NCI-H1105 treated with DMSO at 0.1 percent for 48 hours (cell line): ENCODE measurements at regions not wholly inside any gene's neighbourhood (a gene's known extent, or its start where the extent isn't known, plus 50 kb on each side); places are given as distances from the start of the nearest gene placed in this dataset.
"Not testable (repeated sequence)": the region's sequence is repeated elsewhere in the genome, so short reads cannot be mapped to it uniquely, and the experiment has no call there.

Experiments
- DNase-seq: peaks from one replicate; lab custom pipeline; 2025; lab: John Stamatoyannopoulos, UW

DNA sequence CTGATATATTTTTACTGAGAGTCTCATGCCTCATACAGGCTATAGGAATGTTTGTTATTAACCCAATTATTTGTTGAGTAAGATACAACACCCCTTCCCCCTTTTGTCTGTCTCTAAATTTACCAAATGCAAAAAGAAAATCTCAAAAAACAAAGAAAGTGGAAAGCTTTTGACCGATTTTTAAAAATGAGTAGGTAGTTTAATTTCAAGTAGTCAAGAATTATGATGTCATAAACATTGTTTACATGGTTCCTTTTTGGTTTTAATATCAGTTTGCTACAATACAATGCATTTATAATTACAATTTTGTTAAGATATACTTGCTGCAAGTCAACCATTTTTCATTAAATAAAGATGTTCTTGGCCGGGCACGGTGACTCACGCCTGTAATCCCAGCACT is 84.7 kb upstream of the HMGA2 start:
- no peak for DNase-seq

DNA sequence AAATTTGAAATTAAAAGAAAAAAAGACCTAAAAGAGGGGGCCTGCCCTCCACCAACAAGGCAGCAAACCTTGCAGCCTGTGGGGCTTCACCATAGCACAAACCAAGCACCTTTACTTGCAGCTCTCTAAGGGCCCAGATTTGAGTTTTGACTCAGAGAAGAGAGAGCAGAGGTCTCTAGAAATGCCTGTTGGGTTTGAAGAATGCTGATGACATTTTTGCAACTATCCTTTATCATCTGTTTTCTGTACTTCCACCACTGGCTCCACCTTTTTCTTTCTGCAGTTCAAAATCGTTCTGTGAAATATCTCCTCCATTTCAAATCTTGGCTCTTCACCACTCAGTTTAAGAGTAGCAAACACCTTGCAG is 83.8 kb upstream of the HMGA2 start:
- DNase-seq, result no peak

- no peak for DNase-seq
These were observed 83.2 kb upstream of the HMGA2 start for GRCh38 chr12:65740873-65741600.

- DNase-seq, result no peak
These were observed 82.6 kb upstream of the HMGA2 start for GRCh38 chr12:65741656-65742017.

DNA sequence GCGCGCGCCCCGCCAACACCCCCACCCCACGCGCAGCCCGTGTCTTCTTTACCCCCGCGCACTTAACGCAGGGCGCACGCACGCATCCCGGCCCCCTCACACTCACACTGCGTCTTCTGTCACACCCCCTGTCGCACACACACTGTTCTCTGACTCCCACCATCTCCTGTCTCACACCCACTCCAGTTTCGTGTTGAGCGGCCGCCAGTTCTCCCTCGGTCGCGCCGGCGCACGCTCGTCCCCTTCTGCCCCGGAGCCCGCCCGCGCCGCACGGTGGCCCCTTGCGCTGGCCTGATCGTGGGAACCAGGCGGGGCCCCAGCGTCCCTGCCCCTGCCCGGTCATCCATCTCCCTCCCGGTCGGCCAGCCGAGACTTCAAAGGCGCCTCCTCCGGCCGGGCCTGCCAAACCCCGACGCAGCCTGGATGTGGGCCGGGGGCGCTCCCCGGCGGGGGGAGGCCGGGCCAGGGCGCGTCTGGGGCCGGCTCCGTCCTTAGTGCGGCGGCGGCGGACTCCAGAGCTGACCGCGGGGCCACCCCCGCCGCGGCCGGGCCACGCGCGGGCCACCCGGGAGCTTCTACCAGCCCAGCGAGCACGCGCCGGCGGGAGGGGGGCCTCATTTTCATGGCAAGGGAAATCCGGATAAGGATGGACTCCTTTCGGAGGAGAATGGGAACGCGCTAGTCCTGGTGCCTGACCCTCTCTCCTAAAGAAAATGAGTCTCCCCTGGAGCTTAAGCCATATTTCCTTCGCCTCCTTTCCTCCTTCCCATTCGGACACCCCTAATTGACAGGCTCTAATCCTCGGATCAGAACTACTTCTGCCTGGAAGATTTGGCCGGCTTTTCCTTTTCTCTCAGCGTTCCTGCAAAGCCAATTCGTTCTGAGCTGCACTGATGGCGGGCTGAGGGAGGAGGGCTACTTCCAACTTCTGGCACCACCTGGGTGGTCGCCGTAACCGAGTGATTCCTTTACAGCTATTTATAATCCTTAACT is 82.0 kb upstream of the HMGA2 start:
- no peak for DNase-seq

DNA sequence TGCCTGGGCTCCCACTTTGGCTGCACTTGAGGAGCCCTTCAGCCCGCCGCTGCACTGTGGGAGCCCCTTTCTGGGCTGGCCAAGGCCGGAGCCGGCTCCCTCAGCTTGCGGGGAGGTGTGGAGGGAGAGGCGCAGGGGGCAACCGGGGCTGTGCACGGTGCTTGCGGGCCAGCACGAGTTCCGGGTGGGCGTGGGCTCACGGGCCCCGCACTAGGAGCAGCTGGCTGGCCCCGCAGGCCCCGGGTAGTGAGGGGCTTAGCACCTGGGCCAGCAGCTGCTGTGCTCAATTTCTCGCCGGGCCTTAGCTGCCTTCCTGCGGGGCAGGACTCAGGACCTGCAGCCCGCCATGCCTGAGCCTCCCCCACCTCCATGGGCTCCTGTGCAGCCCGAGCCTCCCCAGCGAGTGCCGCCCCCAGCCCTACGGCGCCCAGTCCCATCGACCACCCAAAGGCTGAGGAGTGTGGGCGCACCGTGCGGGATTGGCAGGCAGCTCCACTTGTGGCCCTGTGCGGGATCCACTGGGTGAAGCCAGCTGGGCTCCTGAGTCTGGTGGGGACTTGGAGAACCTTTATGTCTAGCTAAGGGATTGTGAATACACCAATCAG is 79.9 kb upstream of the HMGA2 start:
- DNase-seq, result not testable (repeated sequence)

GRCh38 chr12:65747338-65747737 is 76.9 kb upstream of the HMGA2 start:
- DNase-seq, result no peak

- no peak for DNase-seq
These were observed 76.0 kb upstream of the HMGA2 start for GRCh38 chr12:65748332-65748731.

DNA sequence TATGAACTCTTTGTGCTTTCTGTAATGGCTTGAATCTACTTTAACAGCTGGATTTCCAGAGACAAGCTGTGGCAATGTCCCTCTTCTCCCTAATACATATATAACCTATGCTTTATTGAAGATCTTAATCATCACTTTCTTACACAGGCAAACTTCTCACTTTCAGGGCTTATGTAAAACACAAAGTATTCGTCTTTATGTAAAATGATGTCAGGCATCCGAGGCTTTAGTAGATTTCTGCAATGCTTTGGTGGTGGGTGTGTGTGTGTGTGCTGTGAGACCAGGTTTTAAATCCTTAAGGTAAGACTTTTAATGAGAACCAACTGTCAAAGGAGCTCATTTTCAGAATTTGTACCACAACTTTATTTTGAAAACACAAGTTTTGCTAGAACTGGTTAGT is 70.0 kb upstream of the HMGA2 start:
- DNase-seq, result no peak

DNA sequence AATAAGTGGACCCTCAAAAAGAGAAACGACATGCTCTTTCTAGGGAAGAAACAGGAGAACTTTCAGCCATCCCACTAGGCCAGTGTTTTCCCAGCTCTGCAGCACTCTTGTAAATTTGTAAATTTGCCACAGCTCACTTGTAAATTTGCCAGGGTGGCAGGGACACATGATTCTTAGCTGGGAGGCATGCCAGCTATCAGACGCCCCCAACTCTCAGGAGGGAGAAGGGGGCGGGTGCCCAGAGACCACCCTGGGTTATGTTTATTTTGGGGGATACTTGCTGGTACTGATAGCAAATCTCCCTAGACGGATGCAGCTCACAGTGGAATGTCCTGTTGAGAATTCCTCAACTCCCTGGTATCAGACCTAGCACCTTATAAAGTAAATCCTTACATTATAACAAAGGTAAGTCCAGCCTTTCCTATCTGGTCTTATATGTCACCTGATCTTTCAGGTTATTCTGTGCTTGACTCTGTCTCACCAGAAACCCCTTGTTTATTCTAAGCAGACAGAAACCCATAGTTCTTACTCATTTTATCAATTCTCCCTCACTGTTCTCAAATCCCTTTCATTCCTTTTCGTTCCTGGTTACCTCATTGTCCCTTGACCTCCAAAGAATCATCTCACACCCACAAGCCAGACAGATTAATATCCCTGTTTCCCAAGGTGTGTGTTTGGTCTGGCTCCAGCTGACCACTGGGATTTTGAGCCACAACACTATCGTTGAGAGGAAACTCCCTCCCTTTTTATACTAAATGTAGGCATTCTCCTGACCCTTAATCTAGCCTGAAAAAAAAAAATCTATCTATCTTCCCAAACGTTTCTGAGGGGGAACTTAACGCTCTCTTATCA is 69.3 kb upstream of the HMGA2 start:
- no peak for DNase-seq

- DNase-seq, result no peak
These were observed 68.7 kb upstream of the HMGA2 start for GRCh38 chr12:65755596-65755978.

- DNase-seq, result no peak
These were observed 68.0 kb upstream of the HMGA2 start for GRCh38 chr12:65756267-65756666.

GRCh38 chr12:65756956-65757511 is 67.2 kb upstream of the HMGA2 start:
- DNase-seq, result no peak

- DNase-seq, result no peak
These were observed 65.9 kb upstream of the HMGA2 start for GRCh38 chr12:65758401-65758800.

DNA sequence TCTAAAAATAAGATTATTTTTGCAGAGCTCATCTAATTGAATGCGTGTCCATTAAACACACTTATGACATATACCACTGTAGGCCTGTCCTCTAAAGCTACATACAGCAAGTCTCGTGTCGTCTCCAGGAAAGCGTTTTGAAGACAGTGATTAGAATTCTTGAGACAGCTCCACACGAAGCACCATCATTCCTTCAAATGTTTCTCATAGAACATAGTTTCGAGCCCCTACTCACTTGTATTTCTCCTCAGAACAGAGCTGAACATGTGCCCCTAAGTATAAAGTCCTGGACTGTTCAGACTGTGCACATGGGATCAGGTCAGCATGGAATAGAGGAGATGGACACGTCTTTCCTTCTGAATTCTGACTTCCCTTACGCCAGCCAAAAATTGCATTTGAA is 64.5 kb upstream of the HMGA2 start:
- DNase-seq, result no peak

DNA sequence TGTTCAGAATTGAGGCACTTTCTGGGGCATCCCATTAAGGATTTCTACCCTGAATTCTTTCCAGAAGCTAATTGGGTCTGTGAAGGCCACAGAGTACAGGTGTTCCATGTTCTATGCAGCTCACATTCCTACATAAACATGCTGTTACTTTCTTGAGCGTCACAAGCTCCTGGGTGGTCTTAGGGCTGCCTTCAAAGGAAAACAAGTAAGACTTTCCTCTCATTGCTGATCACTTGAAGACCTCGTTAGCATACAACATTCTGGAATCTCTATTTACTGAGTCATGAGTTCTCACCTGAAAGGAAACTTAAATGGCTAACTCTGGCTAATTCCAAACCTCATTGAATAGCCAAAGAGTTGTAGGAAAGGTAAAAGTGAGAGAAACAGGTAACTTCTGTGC is 63.0 kb upstream of the HMGA2 start:
- no peak for DNase-seq

- no peak for DNase-seq
These were observed 60.0 kb upstream of the HMGA2 start for GRCh38 chr12:65764325-65764724.

DNA sequence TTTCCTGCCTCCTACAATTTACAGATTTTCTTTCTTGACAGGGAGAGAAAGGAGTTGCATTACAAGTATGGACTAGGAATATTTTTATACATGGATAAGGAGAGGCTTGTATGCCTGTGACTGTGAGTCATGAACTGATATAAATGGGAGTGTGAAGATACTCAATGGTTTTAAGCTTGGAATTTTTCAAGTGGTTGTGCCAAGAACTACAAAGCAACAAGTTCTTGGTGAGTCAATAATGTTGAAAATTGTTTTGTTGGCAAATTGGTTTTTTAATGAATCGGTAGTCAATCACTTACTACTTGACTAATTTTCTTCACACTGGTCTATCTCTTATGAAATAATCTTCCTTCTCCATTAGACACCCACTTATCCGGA is 58.9 kb upstream of the HMGA2 start:
- no peak for DNase-seq

GRCh38 chr12:65769880-65770279 is 54.4 kb upstream of the HMGA2 start:
- DNase-seq, result no peak
